Panc1 (cell line): ENCODE measurements at regions not wholly inside any gene's neighbourhood (a gene's known extent, or its start where the extent isn't known, plus 50 kb on each side); places are given as distances from the start of the nearest gene placed in this dataset.

ENCODE experiments used
- ATAC-seq: fragments of 200-7000 bp; cut with Tn5 transposase; 2 replicates; pipeline ENCODE4 v1.9.1; 2020; ENCODE audit warnings: mild to moderate bottlenecking, moderate library complexity
- BruUV-seq: library from RNA; stranded (reverse); fragments of 400-500 nt; replicated peaks from 2 replicates; lab custom pipeline; 2021; lab: Mats Ljungman, UMichigan
- CTCF ChIA-PET: fragments of 300-600 bp; sonication (Branson Sonifier 250); formaldehyde crosslinking; loops from one replicate; lab custom pipeline; 2022; ENCODE audit warnings: antibody characterized with exemption; lab: Charles Lee
- POLR2A ChIA-PET: fragments of 300-600 bp; sonication (Branson Sonifier 250); formaldehyde crosslinking; loops from one replicate; lab custom pipeline; 2022; ENCODE audit warnings: antibody characterized with exemption; lab: Charles Lee
- DNase-seq: peaks from one replicate; pipeline ENCODE4 v3.0.0-alpha.2; 2010; ENCODE audit warnings: low read depth, low spot score
- H3K27ac ChIP-seq: 2 replicates; pipeline ENCODE4 v1.5.1; 2011; ENCODE audit warnings: mild to moderate bottlenecking, low read length, inconsistent platforms
- H3K27me3 ChIP-seq: fragments of 200-500 bp; sonication (Bioruptor generic); 2 replicates; pipeline ENCODE4 v1.6.0; 2014; ENCODE audit warnings: low read length, inconsistent platforms; ENCODE audit not compliant: control insufficient read depth, insufficient read depth
- H3K36me3 ChIP-seq: fragments of 200-500 bp; sonication (Bioruptor generic); 2 replicates; pipeline ENCODE4 v1.5.1; 2014; ENCODE audit warnings: inconsistent platforms, mild to moderate bottlenecking, low read length, moderate library complexity; ENCODE audit not compliant: control insufficient read depth, insufficient read depth
- H3K4me1 ChIP-seq: 2 replicates; pipeline ENCODE4 v1.5.1; 2011; ENCODE audit warnings: inconsistent platforms, mild to moderate bottlenecking, low read length, moderate library complexity; ENCODE audit not compliant: control insufficient read depth, insufficient read depth
- H3K4me3 ChIP-seq, 2 experiments: 2 replicates each; pipeline ENCODE4 v1.5.1; 2011 to 2012; ENCODE audit warnings: low read depth in 2 of 2, low read length in 2 of 2, mild to moderate bottlenecking in 2 of 2, inconsistent platforms in 1 of 2, moderate library complexity in 1 of 2
- H3K9me3 ChIP-seq: fragments of 200-500 bp; sonication (Bioruptor generic); 2 replicates; pipeline ENCODE4 v1.5.1; 2014; ENCODE audit warnings: low read depth, mild to moderate bottlenecking, inconsistent platforms, low read length, moderate library complexity; ENCODE audit not compliant: control insufficient read depth, insufficient read depth
- CTCF ChIP-seq: fragments of 450-650 bp; IDR thresholded peaks from 2 replicates; pipeline ENCODE4 v1.5.1; 2017; ENCODE audit warnings: mild to moderate bottlenecking
- POLR2AphosphoS5 ChIP-seq: IDR thresholded peaks from 2 replicates; pipeline ENCODE4 v1.6.1; 2012; ENCODE audit warnings: mild to moderate bottlenecking, low read depth, low read length, moderate library complexity
- REST ChIP-seq, 2 experiments: IDR thresholded peaks; 2 replicates each; pipeline ENCODE4 v1.6.1; 2011 to 2012; ENCODE audit warnings: low read depth in 2 of 2, control low read depth in 1 of 2, low read length in 1 of 2, mild to moderate bottlenecking in 1 of 2, moderate library complexity in 1 of 2; ENCODE audit not compliant: insufficient read depth in 1 of 2
- SIN3A ChIP-seq: IDR thresholded peaks from 2 replicates; pipeline ENCODE4 v1.6.1; 2012; ENCODE audit warnings: low read depth, mild to moderate bottlenecking, low read length, moderate library complexity, borderline replicate concordance; ENCODE audit not compliant: insufficient read depth
- TCF7L2 ChIP-seq: IDR thresholded peaks from 2 replicates; pipeline ENCODE4 v1.6.1; 2011; ENCODE audit warnings: mild to moderate bottlenecking, low read depth, low read length, inconsistent platforms
- in situ Hi-C: cut with HindIII; loops from 2 replicates; pipeline ENCODE4 v1.10.0; 2016; ENCODE audit warnings: low sequenced_read_pairs, low pct_unique_long_range_greater_than_20kb
- intact Hi-C: fragments of 100-400 bp; cut with micrococcal nuclease; formaldehyde crosslinking; loops from one replicate; pipeline ENCODE4 v1.10.0; 2022; ENCODE audit not compliant: unreplicated experiment

- TF ChIP-seq CTCF (no peak), POLR2AphosphoS5 (no peak), TCF7L2 (no peak)
- in situ Hi-C loops: no loop called here
- ATAC-seq: no peak
These were observed 249.4 kb upstream of the HS6ST1 start for GRCh38 chr2:128568106-128568505.

GRCh38 chr2:128573116-128573515 lies 254.4 kb upstream of the HS6ST1 start:
- ChIA-PET CTCF (interaction anchor here (0.6 kb wide), 1 partner anchor 397 kb away, joined by 11 read pairs; no protein-coding TSS in a partner anchor), POLR2A (no interaction called here)
- Histone ChIP-seq H3K9me3 (no peaks in the 10 kb centered on the region), H3K4me1 (no peaks in the 10 kb centered on the region), H3K27ac (no peak overlapping the region), H3K36me3 (no peaks in the 10 kb centered on the region), H3K4me3 (no peak overlapping the region), H3K27me3 (peaks cover 9% of the 10 kb centered on the region)
- ATAC-seq (no peak), DNase-seq (no peak)
- in situ Hi-C loops: no loop called here
- intact Hi-C loops: no loop called here
- BruUV-seq: no TSS peak
- TF ChIP-seq TCF7L2 (no peak), REST (IDR thresholded peaks at IDR 0.05; ENCODE audit: insufficient read depth in 1 of 2, low read depth in 2 of 2, low read length in 1 of 2) (no peak), SIN3A (no peak), POLR2AphosphoS5 (no peak), CTCF (no peak)

More at GRCh38 chr2:128568106-128568505, 249.4 kb upstream of the HS6ST1 start:
- Histone ChIP-seq H3K9me3 (no peaks in the 10 kb centered on the region), H3K4me3 (no peak overlapping the region), H3K4me1 (no peaks in the 10 kb centered on the region), H3K27me3 (peaks cover 7% of the 10 kb centered on the region), H3K36me3 (no peaks in the 10 kb centered on the region), H3K27ac (no peak overlapping the region)
- CTCF ChIA-PET: no interaction called here
- POLR2A ChIA-PET: interaction anchor here (0.5 kb wide), 1 partner anchor 43 kb away, joined by 6 read pairs; no protein-coding TSS in a partner anchor
- intact Hi-C loops: no loop called here
- no peak for DNase-seq
- BruUV-seq: no TSS peak
